ENCODE measurements at regions not wholly inside any gene's neighbourhood (a gene's known extent, or its start where the extent isn't known, plus 50 kb on each side); places are given as distances from the start of the nearest gene placed in this dataset.
"Not testable (repeated sequence)": the region's sequence is repeated elsewhere in the genome, so short reads cannot be mapped to it uniquely, and the experiment has no call there.

DNA sequence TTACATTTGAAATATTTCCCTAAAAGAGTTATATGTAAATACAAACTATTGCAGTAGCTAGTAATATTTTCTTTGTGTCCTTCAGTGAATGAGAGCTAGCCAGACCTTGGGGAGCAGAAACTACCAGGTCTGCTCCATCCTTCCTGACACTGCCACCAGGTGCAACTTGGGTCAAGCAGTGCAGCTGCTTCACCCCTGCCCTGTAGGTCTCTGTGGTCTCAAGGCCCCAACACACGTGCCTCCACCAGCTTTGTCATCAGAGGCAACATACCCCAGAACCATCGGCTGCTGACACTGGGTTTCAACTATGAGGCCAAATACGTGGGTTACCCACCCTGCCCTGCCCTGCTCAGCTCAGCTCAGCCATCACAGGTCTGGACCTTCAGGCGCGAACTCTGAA is 181.6 kb downstream of the FCRL5 start:
- Mint-ChIP-seq H3K36me3 (ENCODE audit: insufficient read depth, unreplicated experiment) (no peaks in the 10 kb centered on the region), H3K27ac (ENCODE audit: unreplicated experiment) (no peak overlapping the region), H3K4me1 (ENCODE audit: low read depth, unreplicated experiment) (peaks cover 53% of the 10 kb centered on the region), H3K9me3 (ENCODE audit: unreplicated experiment) (peaks cover 16% of the 10 kb centered on the region), H3K27me3 (ENCODE audit: insufficient read depth, unreplicated experiment) (no peaks in the 10 kb centered on the region), H3K4me3 (ENCODE audit: unreplicated experiment) (no peak overlapping the region)
- no peak for DNase-seq
- POLR2A ChIA-PET = no interaction called here
- H3K27me3 ChIP-seq (replicated peaks; ENCODE audit: control insufficient read depth, insufficient read depth, low read length) = no peaks in the 10 kb centered on the region
- TF ChIP-seq, protein P1, sequence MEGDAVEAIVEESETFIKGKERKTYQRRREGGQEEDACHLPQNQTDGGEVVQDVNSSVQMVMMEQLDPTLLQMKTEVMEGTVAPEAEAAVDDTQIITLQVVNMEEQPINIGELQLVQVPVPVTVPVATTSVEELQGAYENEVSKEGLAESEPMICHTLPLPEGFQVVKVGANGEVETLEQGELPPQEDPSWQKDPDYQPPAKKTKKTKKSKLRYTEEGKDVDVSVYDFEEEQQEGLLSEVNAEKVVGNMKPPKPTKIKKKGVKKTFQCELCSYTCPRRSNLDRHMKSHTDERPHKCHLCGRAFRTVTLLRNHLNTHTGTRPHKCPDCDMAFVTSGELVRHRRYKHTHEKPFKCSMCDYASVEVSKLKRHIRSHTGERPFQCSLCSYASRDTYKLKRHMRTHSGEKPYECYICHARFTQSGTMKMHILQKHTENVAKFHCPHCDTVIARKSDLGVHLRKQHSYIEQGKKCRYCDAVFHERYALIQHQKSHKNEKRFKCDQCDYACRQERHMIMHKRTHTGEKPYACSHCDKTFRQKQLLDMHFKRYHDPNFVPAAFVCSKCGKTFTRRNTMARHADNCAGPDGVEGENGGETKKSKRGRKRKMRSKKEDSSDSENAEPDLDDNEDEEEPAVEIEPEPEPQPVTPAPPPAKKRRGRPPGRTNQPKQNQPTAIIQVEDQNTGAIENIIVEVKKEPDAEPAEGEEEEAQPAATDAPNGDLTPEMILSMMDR (IDR thresholded peaks at IDR 0.05; ENCODE audit: insufficient read depth in 1 of 2, low read depth in 1 of 2, low read length in 1 of 2, severe bottlenecking in 1 of 2, unreplicated experiment in 1 of 2) = no peak
- no TSS peak for BruUV-seq (replicated peaks)
- H3K4me1 ChIP-seq = peaks cover 34% of the 10 kb centered on the region
- H3K36me3 ChIP-seq (ENCODE audit: control insufficient read depth, insufficient read depth, low read length) = no peaks in the 10 kb centered on the region
- no peak overlapping the region for H3K4me3 ChIP-seq (ENCODE audit: low read depth, low read length)
- intact Hi-C loops (cut with micrococcal nuclease; ENCODE audit: unreplicated experiment) = loop anchor here (1.0 to 5.0 kb wide), 4 partner anchors 72 to 322 kb away; no protein-coding TSS in a partner anchor
- no peaks in the 10 kb centered on the region for H3K9me3 ChIP-seq
- CTCF ChIA-PET = interaction anchor here (1.5 kb wide), 1 partner anchor 59 kb away, joined by 3 read pairs; no protein-coding TSS in a partner anchor

DNA sequence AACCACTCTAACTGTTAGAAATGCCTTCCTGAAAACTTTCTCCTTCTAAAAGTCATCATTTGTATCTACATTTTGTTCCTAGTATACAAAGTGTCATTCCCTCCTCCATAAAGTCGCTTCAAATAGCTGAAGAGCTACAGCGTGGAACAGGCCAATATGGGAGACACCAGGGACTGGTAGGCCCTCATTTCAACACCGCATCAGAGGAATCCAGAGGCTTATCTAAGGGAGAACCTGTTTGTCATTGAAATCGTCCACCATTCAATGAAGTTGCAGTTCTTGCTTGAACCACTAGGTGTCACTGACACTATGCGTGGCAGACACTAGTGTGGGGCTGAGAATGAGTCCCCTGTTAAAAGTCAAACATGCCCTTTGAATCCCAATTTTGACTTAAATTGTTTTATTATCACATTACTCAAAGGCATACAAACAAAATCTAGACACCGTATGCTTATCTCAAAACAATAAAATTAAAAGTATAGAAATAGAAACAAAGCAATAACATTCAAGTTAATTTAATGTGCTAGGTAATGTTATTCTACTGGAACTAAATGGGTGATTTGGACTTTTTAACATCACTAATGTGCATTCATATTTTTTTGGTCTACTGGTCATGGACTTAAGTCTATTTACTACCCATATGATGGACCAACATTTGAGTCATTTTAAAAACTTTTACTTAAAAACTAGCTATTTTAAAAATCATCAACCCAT is 182.3 kb downstream of the FCRL5 start:
- Histone ChIP-seq H3K9me3 (no peaks in the 10 kb centered on the region), H3K4me3 (ENCODE audit: low read depth, low read length) (no peak overlapping the region), H3K36me3 (ENCODE audit: control insufficient read depth, insufficient read depth, low read length) (no peaks in the 10 kb centered on the region), H3K27me3 (replicated peaks; ENCODE audit: control insufficient read depth, insufficient read depth, low read length) (no peaks in the 10 kb centered on the region), H3K4me1 (peaks cover 34% of the 10 kb centered on the region)
- H3K27ac Mint-ChIP-seq (ENCODE audit: unreplicated experiment) = peak overlapping the region; percentile 76
- H3K9me3 Mint-ChIP-seq (ENCODE audit: unreplicated experiment) = peaks cover 16% of the 10 kb centered on the region
- peaks cover 53% of the 10 kb centered on the region for H3K4me1 Mint-ChIP-seq (ENCODE audit: low read depth, unreplicated experiment)
- CTCF ChIA-PET = interaction anchor here (1.0 to 1.5 kb wide), 2 partner anchors 59 to 135 kb away, joined by 3 to 4 read pairs; no protein-coding TSS in a partner anchor
- peak; percentile 86 to 88 for DNase-seq
- H3K27me3 Mint-ChIP-seq (ENCODE audit: insufficient read depth, unreplicated experiment) = no peaks in the 10 kb centered on the region
- intact Hi-C loops (cut with micrococcal nuclease; ENCODE audit: unreplicated experiment) = loop anchor here (1.0 to 10.0 kb wide), 6 partner anchors 72 to 575 kb away; no protein-coding TSS in a partner anchor
- TF ChIP-seq, protein P1 (IDR thresholded peaks at IDR 0.05; ENCODE audit: insufficient read depth in 1 of 2, low read depth in 1 of 2, low read length in 1 of 2, severe bottlenecking in 1 of 2, unreplicated experiment in 1 of 2) = peak; percentile 79 to 86
- peak overlapping the region; percentile 37 for H3K4me3 Mint-ChIP-seq (ENCODE audit: unreplicated experiment)
- no peaks in the 10 kb centered on the region for H3K36me3 Mint-ChIP-seq (ENCODE audit: insufficient read depth, unreplicated experiment)
- BruUV-seq (replicated peaks) = no TSS peak
- POLR2A ChIA-PET = no interaction called here

DNA sequence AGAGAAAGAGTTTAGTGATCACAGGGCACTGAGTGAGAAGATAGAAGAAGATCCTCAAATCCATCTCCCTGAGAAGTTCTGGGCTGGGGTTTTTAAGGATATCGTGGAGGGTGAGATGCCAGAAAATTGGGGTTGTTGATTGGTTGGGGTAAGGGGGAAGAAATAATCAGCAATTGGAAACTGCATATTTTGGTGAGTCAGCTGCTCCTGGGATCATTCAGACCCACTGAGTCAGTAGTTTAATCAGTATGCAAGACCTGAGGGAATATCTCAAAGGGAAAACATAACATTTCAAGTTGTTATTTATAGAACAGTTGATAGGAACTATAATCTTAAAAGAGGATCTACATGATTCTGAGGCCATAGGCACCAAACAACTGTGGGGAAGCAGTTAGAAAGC is 183.4 kb downstream of the FCRL5 start:
- not testable (repeated sequence) for H3K27me3 Mint-ChIP-seq (ENCODE audit: insufficient read depth, unreplicated experiment)

More for the DNA sequence above, 183.4 kb downstream of the FCRL5 start:
- DNase-seq; POLR2A ChIA-PET; H3K4me3 Mint-ChIP-seq (ENCODE audit: unreplicated experiment); H3K9me3 ChIP-seq; H3K27me3 ChIP-seq (replicated peaks; ENCODE audit: control insufficient read depth, insufficient read depth, low read length); H3K4me3 ChIP-seq (ENCODE audit: low read depth, low read length); CTCF ChIA-PET; H3K36me3 Mint-ChIP-seq (ENCODE audit: insufficient read depth, unreplicated experiment); BruUV-seq (replicated peaks); H3K36me3 ChIP-seq (ENCODE audit: control insufficient read depth, insufficient read depth, low read length): not testable (repeated sequence)
- intact Hi-C loops (cut with micrococcal nuclease; ENCODE audit: unreplicated experiment) = loop anchor here (1.0 to 10.0 kb wide), 3 partner anchors 58 to 576 kb away; no protein-coding TSS in a partner anchor
- H3K27ac Mint-ChIP-seq (ENCODE audit: unreplicated experiment) = peak overlapping the region; percentile 72
- H3K4me1 Mint-ChIP-seq (ENCODE audit: low read depth, unreplicated experiment) = peaks cover 53% of the 10 kb centered on the region
- H3K4me1 ChIP-seq = peaks cover 34% of the 10 kb centered on the region
- peaks cover 16% of the 10 kb centered on the region for H3K9me3 Mint-ChIP-seq (ENCODE audit: unreplicated experiment)

Data from Caco-2 (cell line).